ENCODE measurements at regions not wholly inside any gene's neighbourhood (a gene's known extent, or its start where the extent isn't known, plus 50 kb on each side); places are given as distances from the start of the nearest gene placed in this dataset.

DNA sequence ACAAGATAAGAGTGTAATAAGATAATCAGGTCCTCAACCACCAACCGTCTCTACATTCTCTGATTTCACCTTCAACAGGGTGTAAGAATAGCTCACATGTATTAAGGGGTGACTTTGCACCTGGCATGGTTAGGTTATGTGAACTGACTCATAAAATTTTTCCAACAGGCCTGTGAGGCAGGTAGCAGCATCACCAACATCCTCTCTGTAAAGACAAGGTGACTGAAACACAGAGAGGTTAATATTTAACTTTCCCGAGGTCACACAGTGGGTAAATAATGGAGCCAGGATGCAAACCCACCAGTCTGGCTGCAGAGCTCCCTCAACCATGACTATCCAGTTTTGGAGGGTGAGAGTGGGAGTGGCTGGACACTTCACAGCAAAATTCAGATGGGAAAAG is 317.2 kb downstream of the C16orf95 start:
- Histone ChIP-seq H3K9me3 (replicated peaks; ENCODE audit: control insufficient read depth, insufficient read depth, low read length) (no peaks in the 10 kb centered on the region), H2AFZ (ENCODE audit: control insufficient read depth, low read depth, low read length) (no peak overlapping the region), H3K9ac (ENCODE audit: control insufficient read depth, insufficient read depth, low read length) (no peak overlapping the region), H3K4me1 (ENCODE audit: control insufficient read depth, insufficient read depth, low read length) (no peaks in the 10 kb centered on the region), H3K4me2 (ENCODE audit: control insufficient read depth, insufficient read depth) (no peak overlapping the region), H3K4me3 (no peak overlapping the region), H3K27me3 (replicated peaks in 1 of 2; ENCODE audit: control insufficient read depth in 2 of 2, insufficient read depth in 2 of 2, low read length in 1 of 2) (no peaks in the 10 kb centered on the region; a peak in 1 of 4 replicates), H4K20me1 (ENCODE audit: control insufficient read depth, insufficient read depth) (no peaks in the 10 kb centered on the region), H3K27ac (ENCODE audit: control insufficient read depth, insufficient read depth) (no peak overlapping the region), H3K36me3 (ENCODE audit: control insufficient read depth in 2 of 2, insufficient read depth in 2 of 2, low read length in 1 of 2) (no peaks in the 10 kb centered on the region), H3K79me2 (ENCODE audit: control insufficient read depth, insufficient read depth, low read length) (no peaks in the 10 kb centered on the region)
- in situ Hi-C loops (cut with MboI) (no loop called here), intact Hi-C loops (cut with micrococcal nuclease; ENCODE audit: unreplicated experiment) (no loop called here)
- BruUV-seq (replicated peaks) = no TSS peak
- ChIA-PET CTCF (no interaction called here), RAD21 (ENCODE audit: unreplicated experiment) (no interaction called here), SMC1A (ENCODE audit: uncharacterized antibody, unreplicated experiment) (interaction anchor here (0.7 kb wide), 1 partner anchor 117 kb away, joined by 3 read pairs; no protein-coding TSS in a partner anchor), POLR2A (no interaction called here)
- FAIRE-seq (no peak), ATAC-seq (no peak), DNase-seq (ENCODE audit: low read depth, low spot score) (no peak)
- 5% methylated on average over 2 of the region's 2 CpGs for WGBS (ENCODE audit: insufficient coverage, insufficient replicate concordance, low lambda C conversion rate, missing lambda C conversion rate)
- no peak for TF ChIP-seq TCF3 (IDR thresholded peaks at IDR 0.05; ENCODE audit: borderline replicate concordance, insufficient read depth, low read depth, low read length)

DNA sequence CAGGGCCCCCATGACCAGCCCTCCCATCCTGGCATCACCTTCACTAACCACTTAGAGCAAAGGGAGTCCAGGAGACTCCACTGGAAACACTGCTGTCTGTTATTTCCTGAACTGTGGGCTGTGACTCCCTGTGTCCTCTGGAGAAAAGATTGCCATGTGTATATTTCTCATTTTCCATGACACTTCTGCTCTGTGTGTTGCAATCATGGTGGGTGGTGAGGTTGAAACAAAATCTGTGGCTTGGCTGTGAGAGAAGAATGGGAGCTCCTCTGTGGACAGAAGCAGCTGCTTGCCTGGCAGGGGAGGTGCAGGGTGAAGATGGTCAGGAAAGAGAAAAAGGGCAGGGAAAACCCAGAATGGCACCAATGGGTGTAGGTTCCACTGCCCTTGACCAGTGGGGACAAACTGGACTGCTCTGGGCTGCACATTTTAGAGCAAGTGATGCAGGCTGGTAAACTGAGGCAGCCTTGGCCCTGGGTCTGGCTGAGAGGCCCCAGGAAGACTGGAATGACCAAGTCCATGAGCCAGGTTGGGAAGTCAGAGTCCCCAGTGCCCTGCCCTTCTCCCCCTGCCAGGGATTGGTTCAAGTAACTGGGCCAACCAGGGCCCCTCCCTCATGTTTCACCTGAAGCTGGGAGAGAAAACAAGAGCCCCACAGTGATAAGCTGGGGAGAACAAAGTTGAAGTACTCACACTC is 314.3 kb downstream of the C16orf95 start:
- no peak for FAIRE-seq

More for the DNA sequence above, 314.3 kb downstream of the C16orf95 start:
- H3K27ac ChIP-seq (ENCODE audit: control insufficient read depth, insufficient read depth) = no peak overlapping the region
- H3K4me1 ChIP-seq (ENCODE audit: control insufficient read depth, insufficient read depth, low read length) = no peaks in the 10 kb centered on the region
- BruUV-seq (replicated peaks) = no TSS peak
- DNase-seq (ENCODE audit: low read depth, low spot score) (no peak), ATAC-seq (no peak)
- no peaks in the 10 kb centered on the region for H4K20me1 ChIP-seq (ENCODE audit: control insufficient read depth, insufficient read depth)
- in situ Hi-C loops (cut with MboI) = no loop called here
- H3K27me3 ChIP-seq (replicated peaks in 1 of 2; ENCODE audit: control insufficient read depth in 2 of 2, insufficient read depth in 2 of 2, low read length in 1 of 2) = no peaks in the 10 kb centered on the region
- H3K9ac ChIP-seq (ENCODE audit: control insufficient read depth, insufficient read depth, low read length) = no peak overlapping the region
- H3K9me3 ChIP-seq (replicated peaks; ENCODE audit: control insufficient read depth, insufficient read depth, low read length) = no peaks in the 10 kb centered on the region
- ChIA-PET RAD21 (ENCODE audit: unreplicated experiment) (no interaction called here), POLR2A (no interaction called here), CTCF (no interaction called here), SMC1A (ENCODE audit: uncharacterized antibody, unreplicated experiment) (no interaction called here)
- intact Hi-C loops (cut with micrococcal nuclease; ENCODE audit: unreplicated experiment) = no loop called here
- no peaks in the 10 kb centered on the region for H3K79me2 ChIP-seq (ENCODE audit: control insufficient read depth, insufficient read depth, low read length)
- no peaks in the 10 kb centered on the region for H3K36me3 ChIP-seq (ENCODE audit: control insufficient read depth in 2 of 2, insufficient read depth in 2 of 2, low read length in 1 of 2)
- no peak overlapping the region for H3K4me3 ChIP-seq
- no peak overlapping the region for H2AFZ ChIP-seq (ENCODE audit: control insufficient read depth, low read depth, low read length)
- TF ChIP-seq WRNIP1 (IDR thresholded peaks at IDR 0.05; ENCODE audit: borderline replicate concordance, low read depth, low read length) = no peak
- TF ChIP-seq GATAD2B (conservative IDR thresholded peaks at IDR 0.05; ENCODE audit: low read depth) = no peak
- no peak for TF ChIP-seq ASH2L (IDR thresholded peaks at IDR 0.05; ENCODE audit: borderline replicate concordance, low read depth)
- no peak for TF ChIP-seq POU2F2 (IDR thresholded peaks at IDR 0.05; ENCODE audit: borderline replicate concordance, low read depth, low read length)
- TF ChIP-seq, protein P1, sequence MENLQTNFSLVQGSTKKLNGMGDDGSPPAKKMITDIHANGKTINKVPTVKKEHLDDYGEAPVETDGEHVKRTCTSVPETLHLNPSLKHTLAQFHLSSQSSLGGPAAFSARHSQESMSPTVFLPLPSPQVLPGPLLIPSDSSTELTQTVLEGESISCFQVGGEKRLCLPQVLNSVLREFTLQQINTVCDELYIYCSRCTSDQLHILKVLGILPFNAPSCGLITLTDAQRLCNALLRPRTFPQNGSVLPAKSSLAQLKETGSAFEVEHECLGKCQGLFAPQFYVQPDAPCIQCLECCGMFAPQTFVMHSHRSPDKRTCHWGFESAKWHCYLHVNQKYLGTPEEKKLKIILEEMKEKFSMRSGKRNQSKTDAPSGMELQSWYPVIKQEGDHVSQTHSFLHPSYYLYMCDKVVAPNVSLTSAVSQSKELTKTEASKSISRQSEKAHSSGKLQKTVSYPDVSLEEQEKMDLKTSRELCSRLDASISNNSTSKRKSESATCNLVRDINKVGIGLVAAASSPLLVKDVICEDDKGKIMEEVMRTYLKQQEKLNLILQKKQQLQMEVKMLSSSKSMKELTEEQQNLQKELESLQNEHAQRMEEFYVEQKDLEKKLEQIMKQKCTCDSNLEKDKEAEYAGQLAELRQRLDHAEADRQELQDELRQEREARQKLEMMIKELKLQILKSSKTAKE (IDR thresholded peaks at IDR 0.05; ENCODE audit: low read depth, poor library complexity, severe bottlenecking) = no peak
- no peak for TF ChIP-seq NFIC (IDR thresholded peaks at IDR 0.05; ENCODE audit: low read depth, low read length)
- TF ChIP-seq MTA2 (IDR thresholded peaks at IDR 0.05; ENCODE audit: low read depth) = no peak
- no peak for TF ChIP-seq DPF2 (IDR thresholded peaks at IDR 0.05)
- TF ChIP-seq NBN (IDR thresholded peaks at IDR 0.05) = no peak
- TF ChIP-seq IKZF2 (IDR thresholded peaks at IDR 0.05) = no peak
- TF ChIP-seq, protein P2, sequence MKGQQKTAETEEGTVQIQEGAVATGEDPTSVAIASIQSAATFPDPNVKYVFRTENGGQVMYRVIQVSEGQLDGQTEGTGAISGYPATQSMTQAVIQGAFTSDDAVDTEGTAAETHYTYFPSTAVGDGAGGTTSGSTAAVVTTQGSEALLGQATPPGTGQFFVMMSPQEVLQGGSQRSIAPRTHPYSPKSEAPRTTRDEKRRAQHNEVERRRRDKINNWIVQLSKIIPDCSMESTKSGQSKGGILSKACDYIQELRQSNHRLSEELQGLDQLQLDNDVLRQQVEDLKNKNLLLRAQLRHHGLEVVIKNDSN (IDR thresholded peaks at IDR 0.05; ENCODE audit: borderline replicate concordance, extremely low read length, insufficient read depth, low read depth, low read length) = no peak
- TF ChIP-seq EZH2 (IDR thresholded peaks at IDR 0.05; ENCODE audit: borderline replicate concordance, control insufficient read depth, low read depth, low read length) = no peak
- no peak for TF ChIP-seq FOXM1 (IDR thresholded peaks at IDR 0.05; ENCODE audit: low read depth, low read length)
- no peak for TF ChIP-seq TCF12 (IDR thresholded peaks at IDR 0.05; ENCODE audit: low read depth, low read length)
- no peak for TF ChIP-seq RUNX3 (IDR thresholded peaks at IDR 0.05; ENCODE audit: low read length)
- no peak for TF ChIP-seq MXI1 (IDR thresholded peaks at IDR 0.05; ENCODE audit: low read depth, low read length)
- no peak for TF ChIP-seq PML (IDR thresholded peaks at IDR 0.05; ENCODE audit: low read length)
- no peak overlapping the region for H3K4me2 ChIP-seq (ENCODE audit: control insufficient read depth, insufficient read depth)
